ENCODE measurements at regions not wholly inside any gene's neighbourhood (a gene's known extent, or its start where the extent isn't known, plus 50 kb on each side); places are given as distances from the start of the nearest gene placed in this dataset.
A peak's percentile ranks its signal among the peaks of the same experiment; 100 is the strongest.
"Not testable (repeated sequence)": the region's sequence is repeated elsewhere in the genome, so short reads cannot be mapped to it uniquely, and the experiment has no call there.

DNA sequence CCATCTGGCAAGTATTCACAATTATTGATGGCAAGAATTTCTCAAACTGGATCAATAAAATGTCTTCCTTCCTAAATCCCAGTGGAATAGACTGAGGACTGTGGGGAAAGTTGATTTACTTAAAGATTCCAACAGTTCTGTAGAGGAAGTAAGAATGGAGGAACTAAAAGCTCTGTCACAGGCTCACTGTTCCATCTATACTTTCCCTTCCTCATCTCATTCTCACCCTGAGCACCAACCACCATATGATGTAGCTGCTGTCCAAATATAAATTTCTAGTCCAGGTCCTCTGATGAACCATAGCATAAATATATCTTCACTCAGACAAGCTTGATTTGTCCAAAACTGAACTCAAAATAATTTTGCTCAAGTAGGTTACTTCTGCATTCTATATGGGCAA is 786.9 kb downstream of the TTLL7 start:
- H3K9ac ChIP-seq; H4K20me1 ChIP-seq; H3K27me3 ChIP-seq; H3K36me3 ChIP-seq; H3K27ac ChIP-seq; H3K9me3 ChIP-seq (replicated peaks in 1 of 11); H3K4me1 ChIP-seq; H3K4me3 ChIP-seq; H3K4me2 ChIP-seq: not testable (repeated sequence)

DNA sequence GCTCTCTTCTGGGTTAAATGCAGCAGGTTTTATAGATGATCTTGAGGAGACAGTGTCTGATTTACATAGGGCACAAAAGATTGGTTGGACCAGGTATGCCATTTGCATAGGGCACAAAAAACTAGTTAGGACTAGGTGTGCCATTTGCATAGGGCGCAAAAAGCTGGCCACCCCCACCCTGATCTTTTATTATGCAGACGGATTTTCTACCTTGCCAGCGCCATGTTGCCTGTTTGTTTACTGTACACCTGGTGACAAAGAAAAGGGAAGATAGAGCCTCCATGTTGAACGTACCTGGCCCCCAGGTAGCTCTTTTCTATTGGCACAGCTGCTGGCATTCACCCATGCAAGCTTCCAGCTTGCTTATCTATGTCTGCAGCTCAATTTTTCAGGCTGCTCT is 790.4 kb downstream of the TTLL7 start:
- not testable (repeated sequence) for H3K36me3 ChIP-seq; H3K9me3 ChIP-seq (replicated peaks in 1 of 11); H3K27me3 ChIP-seq; H3K4me2 ChIP-seq; H4K20me1 ChIP-seq; H3K9ac ChIP-seq; H3K4me3 ChIP-seq; H3K27ac ChIP-seq; H3K4me1 ChIP-seq

DNA sequence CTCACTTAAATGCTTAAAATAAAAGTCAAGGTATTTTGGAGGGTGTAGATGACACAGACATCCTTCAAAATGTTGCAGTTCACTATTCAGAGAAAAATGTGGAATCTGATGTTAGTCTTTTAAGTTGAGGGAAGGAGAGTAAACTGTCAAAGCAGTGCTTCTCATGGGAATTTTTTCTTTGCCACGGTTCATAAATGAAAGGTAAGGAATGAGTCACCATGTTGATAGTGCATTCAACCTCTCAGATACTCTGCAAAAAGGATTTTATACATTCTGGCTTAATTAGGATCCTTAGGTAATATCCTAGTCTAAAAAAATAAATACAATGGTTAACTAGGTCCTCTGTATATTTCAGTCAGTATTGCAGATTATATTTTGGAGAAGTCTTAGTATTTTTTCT is 804.3 kb downstream of the TTLL7 start:
- H3K4me2 ChIP-seq; H4K20me1 ChIP-seq; H3K4me1 ChIP-seq; H3K27me3 ChIP-seq; H3K4me3 ChIP-seq; H3K27ac ChIP-seq; H3K36me3 ChIP-seq; H3K9me3 ChIP-seq (replicated peaks in 1 of 11); H3K9ac ChIP-seq: not testable (repeated sequence)

DNA sequence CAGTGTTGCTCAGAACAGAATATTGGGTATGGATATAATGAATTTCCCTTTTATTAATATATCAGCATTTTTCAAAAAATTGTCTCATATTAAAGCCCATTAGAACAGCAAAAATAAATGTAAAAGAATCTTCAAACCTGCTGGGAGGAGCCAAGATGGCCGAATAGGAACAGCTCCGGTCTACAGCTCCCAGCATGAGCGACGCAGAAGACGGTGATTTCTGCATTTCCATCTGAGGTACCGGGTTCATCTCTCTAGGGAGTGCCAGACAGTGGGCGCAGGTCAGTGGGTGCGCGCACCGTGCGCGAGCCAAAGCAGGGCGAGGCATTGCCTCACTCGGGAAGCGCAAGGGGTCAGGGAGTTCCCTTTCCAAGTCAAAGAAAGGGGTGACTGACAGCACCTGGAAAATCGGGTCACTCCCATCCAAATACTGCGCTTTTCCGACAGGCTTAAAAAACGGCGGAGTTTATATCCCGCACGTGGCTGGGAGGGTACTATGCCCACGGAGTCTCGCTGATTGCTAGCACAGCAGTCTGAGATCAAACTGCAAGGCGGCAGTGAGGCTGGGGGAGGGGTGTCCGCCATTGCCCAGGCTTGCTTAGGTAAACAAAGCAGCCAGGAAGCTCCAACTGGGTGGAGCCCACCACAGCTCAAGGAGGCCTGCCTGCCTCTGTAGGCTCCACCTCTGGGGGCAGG is 816.8 kb downstream of the TTLL7 start:
- not testable (repeated sequence) for H3K9me3 ChIP-seq (replicated peaks in 1 of 11); H3K27me3 ChIP-seq; H3K9ac ChIP-seq; H3K4me2 ChIP-seq; H4K20me1 ChIP-seq; H3K27ac ChIP-seq; H3K4me1 ChIP-seq; H3K36me3 ChIP-seq; H3K4me3 ChIP-seq

DNA sequence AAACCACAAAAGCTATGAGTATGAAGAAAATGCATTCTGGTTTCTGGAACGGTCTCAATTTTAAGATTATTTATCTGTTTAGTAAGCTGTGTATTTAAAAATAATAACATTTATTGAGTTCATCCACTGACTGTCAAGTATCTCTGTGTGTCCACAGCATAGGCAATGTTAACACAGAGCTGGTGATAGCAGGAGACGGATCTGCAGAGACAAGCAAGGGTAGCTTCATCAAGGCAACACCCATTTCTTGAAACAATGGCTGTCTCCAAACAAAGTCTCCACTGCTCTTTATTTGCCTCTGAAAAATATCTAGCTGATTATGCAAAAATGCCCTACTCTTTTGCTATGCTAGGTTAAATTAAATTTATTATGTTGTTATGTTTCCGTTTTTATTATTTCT is 818.3 kb downstream of the TTLL7 start:
- not testable (repeated sequence) for H3K27me3 ChIP-seq; H3K4me2 ChIP-seq; H3K9ac ChIP-seq; H3K4me1 ChIP-seq; H3K9me3 ChIP-seq (replicated peaks in 1 of 11); H3K36me3 ChIP-seq; H3K27ac ChIP-seq; H4K20me1 ChIP-seq; H3K4me3 ChIP-seq

DNA sequence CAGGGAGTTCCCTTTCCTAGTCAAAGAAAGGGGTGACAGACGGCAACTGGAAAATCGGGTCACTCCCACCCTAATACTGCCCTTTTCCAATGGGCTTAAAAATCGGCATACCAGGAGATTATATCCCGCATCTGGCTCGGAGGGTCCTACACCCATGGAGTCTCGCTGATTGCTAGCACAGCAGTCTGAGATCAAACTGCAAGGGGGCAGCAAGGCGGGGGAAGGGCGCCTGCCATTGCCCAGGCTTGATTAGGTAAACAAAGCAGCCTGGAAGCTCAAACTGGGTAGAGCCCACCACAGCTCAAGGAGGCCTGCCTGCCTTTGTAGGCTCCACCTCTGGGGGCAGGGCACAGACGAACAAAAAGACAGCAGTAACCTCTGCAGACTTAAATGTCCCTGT is 831.3 kb downstream of the TTLL7 start:
- H3K4me2 ChIP-seq; H3K27ac ChIP-seq; H3K36me3 ChIP-seq; H3K4me1 ChIP-seq; H3K4me3 ChIP-seq; H3K9ac ChIP-seq; H3K9me3 ChIP-seq (replicated peaks in 1 of 11); H4K20me1 ChIP-seq; H3K27me3 ChIP-seq: not testable (repeated sequence)

DNA sequence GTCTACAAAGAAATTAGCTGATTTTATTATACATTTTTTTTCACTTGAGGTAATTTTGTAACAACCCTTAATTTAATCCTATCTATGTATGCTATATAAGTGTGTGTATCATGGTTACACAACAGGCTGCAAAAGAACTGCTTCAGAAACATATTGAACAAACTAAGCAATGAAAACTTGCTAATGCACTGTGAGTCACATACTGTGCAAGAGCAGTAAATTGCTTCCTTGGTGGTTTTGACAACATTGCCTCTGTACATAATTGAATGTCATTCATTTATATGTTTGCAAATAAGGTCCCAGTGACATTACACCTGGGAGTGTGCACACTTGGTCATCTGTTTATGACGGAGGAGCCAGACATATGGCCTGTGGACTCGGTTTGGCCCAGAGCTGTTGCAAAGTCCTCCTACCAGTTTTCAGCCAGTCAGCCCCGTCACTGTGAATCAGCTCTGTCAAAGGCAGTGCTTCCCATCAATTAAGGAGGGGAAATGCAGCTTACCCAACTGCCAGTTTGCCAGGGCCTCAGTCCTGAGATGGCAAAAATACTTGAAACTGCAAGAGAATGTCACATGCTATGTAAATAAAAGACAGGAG is 835.0 kb downstream of the TTLL7 start:
- H4K20me1 ChIP-seq; H3K4me1 ChIP-seq; H3K9ac ChIP-seq; H3K36me3 ChIP-seq; H3K27ac ChIP-seq; H3K9me3 ChIP-seq (replicated peaks in 1 of 11); H3K27me3 ChIP-seq; H3K4me2 ChIP-seq; H3K4me3 ChIP-seq: not testable (repeated sequence)

DNA sequence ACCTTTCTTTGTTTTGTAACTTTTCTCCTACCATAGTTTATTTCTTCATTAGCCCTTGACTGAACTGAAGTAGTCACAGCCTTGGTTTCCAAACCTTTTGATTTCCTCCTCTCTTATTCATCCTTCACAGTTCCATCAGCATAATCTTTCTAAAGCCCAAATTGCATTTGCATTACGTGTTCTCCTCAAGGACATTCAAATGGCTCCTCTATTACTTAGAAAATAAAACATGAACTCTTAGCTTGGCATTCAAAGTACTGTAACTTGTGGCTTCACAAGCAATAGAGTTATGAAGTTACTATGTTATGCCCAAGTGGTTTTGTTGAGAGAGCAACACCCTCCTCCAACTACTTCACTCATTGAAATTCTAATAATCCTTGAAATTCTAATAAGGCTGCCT is 840.0 kb downstream of the TTLL7 start:
- not testable (repeated sequence) for H3K27me3 ChIP-seq; H3K27ac ChIP-seq; H3K36me3 ChIP-seq; H3K4me3 ChIP-seq; H3K9me3 ChIP-seq (replicated peaks in 1 of 11); H4K20me1 ChIP-seq; H3K4me1 ChIP-seq; H3K4me2 ChIP-seq; H3K9ac ChIP-seq

DNA sequence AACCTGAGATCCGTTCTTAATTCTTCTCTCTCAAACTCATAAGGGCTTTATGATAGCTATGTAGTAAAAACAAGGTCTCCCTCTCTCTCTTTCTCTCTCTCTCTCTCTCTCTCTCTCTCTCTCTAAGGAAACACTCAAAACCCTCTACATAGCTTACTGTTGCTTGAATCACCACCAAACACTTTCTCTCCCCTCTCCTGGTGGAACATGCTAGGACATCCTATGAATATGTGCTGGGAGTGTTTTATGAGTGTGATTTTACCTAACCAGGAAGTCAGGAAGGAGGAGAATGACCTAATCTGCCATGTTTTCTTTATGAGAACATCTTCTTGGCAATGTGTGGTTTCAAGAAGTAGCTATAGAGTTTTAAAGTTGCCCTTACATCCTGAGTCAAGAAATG is 844.6 kb downstream of the TTLL7 start:
- H3K9ac ChIP-seq; H3K36me3 ChIP-seq; H4K20me1 ChIP-seq; H3K9me3 ChIP-seq (replicated peaks in 1 of 11); H3K4me2 ChIP-seq; H3K27me3 ChIP-seq; H3K4me3 ChIP-seq; H3K4me1 ChIP-seq; H3K27ac ChIP-seq: not testable (repeated sequence)

DNA sequence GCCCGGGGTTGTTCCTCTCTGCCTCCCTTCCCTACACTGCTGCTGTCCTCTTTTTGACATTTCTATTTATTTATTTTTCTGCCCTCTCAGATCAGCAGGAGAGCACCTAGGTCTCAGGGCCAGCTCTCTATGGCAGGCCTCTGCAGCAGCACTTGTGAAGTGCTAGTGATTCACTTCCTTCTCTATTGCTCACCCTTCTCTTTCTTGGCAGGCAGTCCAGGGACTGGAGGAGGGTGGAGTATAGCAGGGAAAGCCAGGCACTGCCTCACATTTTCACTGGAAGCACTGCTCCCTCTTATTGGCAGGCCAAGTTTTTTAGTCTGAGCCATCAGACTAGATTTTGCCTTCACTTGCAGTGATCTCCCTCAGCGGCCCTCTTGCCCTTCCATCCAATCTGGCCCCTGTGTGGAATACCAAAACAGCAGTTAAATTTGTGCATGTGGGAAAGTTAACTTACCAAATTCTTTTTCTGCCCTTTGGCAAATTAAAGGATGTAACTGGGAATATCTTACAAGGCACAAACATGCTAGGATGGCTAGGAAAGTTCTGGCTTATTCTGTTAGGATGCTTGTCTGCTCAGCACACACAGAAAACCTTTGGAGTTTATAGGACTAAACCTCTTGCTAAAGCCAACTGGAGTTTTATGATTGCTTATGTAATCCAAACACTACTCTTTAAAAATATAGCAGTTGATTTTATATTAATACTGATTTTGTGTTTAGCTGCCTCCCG is 847.6 kb downstream of the TTLL7 start:
- H4K20me1 ChIP-seq; H3K27ac ChIP-seq; H3K4me1 ChIP-seq; H3K9me3 ChIP-seq (replicated peaks in 1 of 11); H3K27me3 ChIP-seq; H3K4me2 ChIP-seq; H3K36me3 ChIP-seq; H3K9ac ChIP-seq; H3K4me3 ChIP-seq: not testable (repeated sequence)

DNA sequence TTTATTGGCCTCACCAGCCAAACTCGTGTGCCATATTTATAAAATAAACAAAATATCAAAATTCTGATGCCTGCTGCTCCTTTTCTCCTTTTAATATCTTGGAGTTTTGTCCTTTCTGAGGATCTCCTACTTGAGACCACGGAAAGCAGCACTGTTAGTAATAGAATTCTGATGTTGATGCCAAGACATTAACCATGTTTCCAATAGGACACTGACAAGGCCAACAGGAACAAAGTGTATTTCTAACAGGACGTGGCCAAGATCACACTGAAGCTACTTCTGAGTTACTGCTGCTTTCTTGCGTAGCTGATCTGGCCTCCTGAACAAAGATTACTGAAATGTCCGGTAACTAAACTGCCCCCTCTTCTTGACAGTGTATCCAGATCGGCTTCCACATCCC is 848.5 kb downstream of the TTLL7 start:
- not testable (repeated sequence) for H3K27ac ChIP-seq; H3K36me3 ChIP-seq; H3K9ac ChIP-seq; H3K4me3 ChIP-seq; H3K4me2 ChIP-seq; H3K4me1 ChIP-seq; H4K20me1 ChIP-seq; H3K9me3 ChIP-seq (replicated peaks in 1 of 11); H3K27me3 ChIP-seq

DNA sequence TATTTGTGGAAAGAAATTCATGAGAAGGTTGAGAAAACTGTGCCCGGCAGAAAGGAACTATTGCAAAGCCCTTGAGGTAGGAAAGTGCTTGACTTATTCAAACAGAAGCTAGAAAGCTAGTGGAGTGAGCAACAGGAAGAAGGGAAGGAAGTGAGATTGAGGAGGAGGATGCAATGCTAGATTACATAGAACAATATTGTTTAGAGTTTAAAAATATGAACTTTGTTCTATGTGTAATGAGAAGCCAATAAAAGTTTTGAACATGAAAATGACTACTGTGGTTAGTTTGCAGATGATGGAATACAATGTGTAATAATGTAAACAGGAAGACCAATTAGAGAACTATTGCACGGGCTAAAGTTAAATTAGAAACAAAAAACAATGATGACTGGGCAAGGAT is 853.1 kb downstream of the TTLL7 start:
- not testable (repeated sequence) for H3K27ac ChIP-seq
- H3K9me3 ChIP-seq (replicated peaks in 1 of 11), result peaks cover 0 to 20% (median 0%) of the 10 kb centered on the region in 11 experiments; a peak in 4 of 22 replicates

DNA sequence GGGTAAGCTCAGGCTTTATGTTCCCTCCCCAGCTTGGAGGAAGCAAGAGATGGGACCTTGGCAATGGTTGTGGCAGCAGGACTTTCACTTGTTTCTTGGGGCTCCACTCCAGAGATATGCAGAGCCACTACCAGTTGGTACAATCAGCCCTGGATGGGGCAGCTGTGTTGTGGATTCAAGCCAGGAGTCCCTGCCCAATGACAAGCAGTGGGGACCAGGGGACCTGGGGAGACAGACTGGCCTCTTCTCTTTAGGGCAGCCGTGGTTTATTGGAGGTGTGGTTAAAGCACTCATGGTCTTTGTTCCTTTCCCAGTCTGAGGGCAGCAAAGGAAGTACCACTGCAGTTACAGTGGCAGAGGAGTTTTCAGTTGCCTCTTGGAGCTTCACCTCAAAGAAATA is 856.1 kb downstream of the TTLL7 start:
- not testable (repeated sequence) for H4K20me1 ChIP-seq, H3K27ac ChIP-seq, H3K36me3 ChIP-seq

More for the DNA sequence above, 853.1 kb downstream of the TTLL7 start:
- H3K27me3 ChIP-seq, H3K4me3 ChIP-seq, H4K20me1 ChIP-seq, H3K9ac ChIP-seq, H3K4me2 ChIP-seq, H3K36me3 ChIP-seq, H3K4me1 ChIP-seq: not testable (repeated sequence)

DNA sequence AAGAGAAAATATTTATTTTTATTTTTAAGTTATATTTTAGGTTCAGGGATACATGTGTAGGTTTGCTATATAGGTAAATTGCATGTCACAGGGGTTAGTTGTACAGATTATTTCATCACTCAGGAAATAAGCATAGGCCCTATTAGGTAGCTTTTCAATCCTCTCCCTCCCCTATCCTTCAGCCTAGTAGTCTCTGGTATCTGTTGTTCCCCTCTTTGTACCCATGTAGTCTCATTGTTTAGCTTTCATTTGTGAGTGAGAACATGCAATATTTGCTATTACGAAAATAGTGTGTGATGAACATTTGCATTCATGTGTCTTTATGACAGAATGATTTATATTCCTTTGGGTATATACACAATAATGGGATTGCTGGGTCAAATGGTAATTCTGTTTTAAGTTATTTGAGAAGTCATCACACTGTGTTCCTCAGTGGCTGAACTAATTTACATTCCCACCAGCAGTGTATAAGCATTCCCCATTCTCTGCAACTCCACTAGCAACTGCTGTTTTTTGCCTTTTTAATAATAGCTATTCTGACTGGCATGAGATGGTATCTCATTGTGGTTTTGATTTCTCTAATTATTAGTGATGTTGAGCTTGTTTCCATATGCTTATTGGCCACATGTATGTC is 863.3 kb downstream of the TTLL7 start:
- H3K36me3 ChIP-seq; H3K27ac ChIP-seq; H3K27me3 ChIP-seq; H3K9ac ChIP-seq; H4K20me1 ChIP-seq; H3K9me3 ChIP-seq (replicated peaks in 1 of 11); H3K4me2 ChIP-seq; H3K4me3 ChIP-seq: not testable (repeated sequence)
- H3K4me1 ChIP-seq, result peaks cover 0 to 11% (median 0%) of the 10 kb centered on the region in 10 experiments; a peak in 3 of 20 replicates

More for the DNA sequence above, 856.1 kb downstream of the TTLL7 start:
- not testable (repeated sequence) for H3K4me3 ChIP-seq, H3K9ac ChIP-seq, H3K27me3 ChIP-seq, H3K4me1 ChIP-seq
- Histone ChIP-seq H3K9me3 (replicated peaks in 1 of 11) (peaks cover 0 to 25% (median 0%) of the 10 kb centered on the region in 11 experiments; a peak in 4 of 22 replicates), H3K4me2 (peak overlapping the region in 2 of 11 experiments; percentile 2 to 38; a peak in 1 of 22 replicates)
